IMR-90 (cell line): ENCODE measurements at regions not wholly inside any gene's neighbourhood (a gene's known extent, or its start where the extent isn't known, plus 50 kb on each side); places are given as distances from the start of the nearest gene placed in this dataset.

Experiments
- NFE2L2 ChIP-seq: fragments of 150-350 bp; IDR thresholded peaks from 2 replicates; pipeline ENCODE4 v1.6.1; 2016; ENCODE audit warnings: low read depth, mild to moderate bottlenecking, low read length
- RFX5 ChIP-seq: IDR thresholded peaks from 2 replicates; pipeline ENCODE4 v1.8.0; 2012; ENCODE audit warnings: low read depth, mild to moderate bottlenecking, low read length, moderate library complexity
- SMC3 ChIP-seq: fragments of 150-350 bp; IDR thresholded peaks from 2 replicates; pipeline ENCODE4 v1.6.1; 2016; ENCODE audit warnings: low read depth, mild to moderate bottlenecking, antibody characterized with exemption, low read length, moderate library complexity
- TF ChIP-seq, protein P1 (sequence below): conservative IDR thresholded peaks from 2 replicates; pipeline ENCODE4 v1.5.1; 2012; ENCODE audit warnings: mild to moderate bottlenecking, low read depth, low read length, improper control_type of control experiment

DNA sequence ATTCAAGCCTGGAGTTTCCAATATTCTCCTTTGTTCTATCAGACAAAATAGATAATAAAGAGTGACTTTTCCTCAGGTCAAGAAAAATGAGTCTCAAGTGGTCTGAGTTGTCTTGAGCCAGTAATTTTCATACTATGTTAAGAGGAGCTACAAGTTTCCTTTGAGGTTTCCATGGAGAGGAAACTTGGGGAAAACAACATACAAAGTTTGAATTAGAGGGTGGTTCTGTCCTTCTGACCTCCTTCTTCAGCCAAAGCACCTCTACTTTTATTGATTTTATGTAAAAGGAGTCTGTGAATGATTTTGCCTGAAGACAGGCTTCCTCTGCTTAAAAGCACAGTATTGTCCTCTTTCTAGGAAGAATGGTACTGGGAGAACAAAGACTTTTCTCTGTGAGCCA lies 497.2 kb upstream of the PKN2 start:
- TF ChIP-seq RFX5 (no peak), SMC3 (no peak), NFE2L2 (no peak)
- TF ChIP-seq, protein P1, sequence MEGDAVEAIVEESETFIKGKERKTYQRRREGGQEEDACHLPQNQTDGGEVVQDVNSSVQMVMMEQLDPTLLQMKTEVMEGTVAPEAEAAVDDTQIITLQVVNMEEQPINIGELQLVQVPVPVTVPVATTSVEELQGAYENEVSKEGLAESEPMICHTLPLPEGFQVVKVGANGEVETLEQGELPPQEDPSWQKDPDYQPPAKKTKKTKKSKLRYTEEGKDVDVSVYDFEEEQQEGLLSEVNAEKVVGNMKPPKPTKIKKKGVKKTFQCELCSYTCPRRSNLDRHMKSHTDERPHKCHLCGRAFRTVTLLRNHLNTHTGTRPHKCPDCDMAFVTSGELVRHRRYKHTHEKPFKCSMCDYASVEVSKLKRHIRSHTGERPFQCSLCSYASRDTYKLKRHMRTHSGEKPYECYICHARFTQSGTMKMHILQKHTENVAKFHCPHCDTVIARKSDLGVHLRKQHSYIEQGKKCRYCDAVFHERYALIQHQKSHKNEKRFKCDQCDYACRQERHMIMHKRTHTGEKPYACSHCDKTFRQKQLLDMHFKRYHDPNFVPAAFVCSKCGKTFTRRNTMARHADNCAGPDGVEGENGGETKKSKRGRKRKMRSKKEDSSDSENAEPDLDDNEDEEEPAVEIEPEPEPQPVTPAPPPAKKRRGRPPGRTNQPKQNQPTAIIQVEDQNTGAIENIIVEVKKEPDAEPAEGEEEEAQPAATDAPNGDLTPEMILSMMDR = no peak
